ENCODE measurements at regions not wholly inside any gene's neighbourhood (a gene's known extent, or its start where the extent isn't known, plus 50 kb on each side); places are given as distances from the start of the nearest gene placed in this dataset.

DNA sequence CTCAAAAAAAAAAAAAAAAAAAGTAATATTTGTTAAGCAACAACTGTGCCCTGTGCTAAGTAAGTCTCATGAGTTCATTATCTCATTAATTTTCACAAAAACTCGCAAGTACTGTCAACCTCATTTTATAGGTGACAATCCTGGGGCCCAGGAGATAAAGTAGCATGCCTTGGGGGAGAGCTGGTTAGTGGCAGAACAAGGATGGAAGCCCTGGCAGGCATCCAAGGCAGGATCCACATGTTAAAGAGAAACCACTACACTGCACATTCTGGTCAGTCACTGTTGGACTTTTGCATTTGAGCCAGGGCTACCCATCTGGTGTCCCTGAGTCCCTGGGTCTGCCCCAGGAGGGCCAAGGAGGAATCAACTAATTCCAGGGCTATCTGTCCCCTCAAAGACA is 54.6 kb downstream of the ZFP36L2 start:
- no peak for DNase-seq (ENCODE audit: low read depth in 2 of 2)

- DNase-seq (ENCODE audit: low read depth in 2 of 2), result no peak
These were observed 55.9 kb downstream of the ZFP36L2 start for GRCh38 chr2:43170405-43171105.

GRCh38 chr2:43169987-43170386 is 56.4 kb downstream of the ZFP36L2 start:
- DNase-seq (ENCODE audit: low read depth in 2 of 2), result no peak

DNA sequence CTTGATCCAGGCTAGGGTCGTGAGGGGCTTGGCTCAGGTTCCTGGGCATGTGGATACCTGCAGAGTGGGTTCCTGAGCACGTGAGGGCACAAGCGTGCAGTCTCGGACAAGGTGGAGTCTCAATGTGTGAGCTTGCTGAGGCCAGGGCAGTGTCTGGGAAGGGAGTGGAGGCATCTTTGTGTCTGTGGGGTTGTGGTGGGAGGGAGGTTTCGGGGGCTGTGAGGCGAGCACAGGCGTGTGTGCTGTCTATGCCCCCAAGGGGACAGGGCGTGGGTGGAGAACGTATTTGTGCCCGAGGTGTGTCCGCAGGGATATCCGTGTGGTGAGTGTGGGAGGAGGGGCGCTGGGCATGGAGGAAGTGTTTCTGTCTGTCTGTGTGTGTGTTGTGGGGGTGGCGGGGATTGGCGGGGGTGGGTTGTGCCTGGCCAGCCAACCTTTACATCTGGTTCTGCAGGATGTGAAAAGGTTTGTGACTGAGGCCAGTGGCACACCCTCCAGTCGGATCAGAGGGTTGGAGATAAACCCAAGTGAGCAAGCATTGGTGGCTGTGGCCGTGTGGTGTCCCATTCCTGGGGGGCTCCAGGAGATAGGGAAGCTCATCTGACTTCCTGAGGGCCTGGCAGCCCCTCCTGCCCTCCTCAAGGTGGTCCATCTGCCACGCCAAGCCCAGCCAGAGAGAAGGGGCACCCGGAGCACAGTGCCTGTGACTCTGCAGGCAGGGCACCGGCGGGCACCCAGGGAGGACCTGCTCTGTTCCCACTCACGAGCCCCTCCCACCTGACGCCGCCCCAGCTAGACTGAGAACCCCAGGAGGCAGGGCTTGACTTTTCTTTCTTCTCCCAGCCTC is 57.1 kb downstream of the ZFP36L2 start:
- no peak for DNase-seq (ENCODE audit: low read depth in 2 of 2)

- DNase-seq (ENCODE audit: low read depth in 2 of 2), result no peak
These were observed 58.4 kb downstream of the ZFP36L2 start for GRCh38 chr2:43168016-43168369.

DNA sequence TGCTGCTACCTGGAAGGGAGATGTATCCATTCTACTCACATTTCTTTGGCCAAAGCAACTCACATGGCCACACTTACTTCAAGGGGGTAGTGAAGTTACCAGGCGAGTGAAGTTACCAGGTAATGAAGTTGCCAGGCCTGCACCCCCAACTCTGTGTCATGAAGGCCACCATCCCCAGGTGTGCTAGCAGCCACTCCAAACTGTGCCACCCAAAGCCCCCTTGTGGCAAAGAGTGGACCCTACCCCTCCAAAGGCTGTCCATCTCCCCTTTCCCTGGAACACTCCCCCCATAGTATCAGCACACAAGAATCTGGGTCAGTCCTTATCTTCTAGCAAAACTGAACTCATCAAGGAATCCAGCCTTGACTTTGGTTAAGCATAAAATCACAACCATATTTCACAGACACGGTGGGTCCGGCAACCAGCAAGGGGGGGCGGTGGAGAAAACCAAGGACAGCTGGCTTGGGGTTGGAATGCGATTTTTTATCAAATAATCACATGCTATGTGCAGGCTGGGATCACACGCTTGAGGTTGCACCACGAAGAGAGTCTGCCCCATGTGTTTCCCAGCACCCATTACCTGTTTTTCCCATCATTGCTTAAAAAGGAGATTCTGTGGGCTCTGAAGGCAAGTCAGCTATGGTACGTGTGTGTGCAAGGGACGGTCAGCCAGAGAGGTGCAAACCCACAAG is 60.9 kb downstream of the ZFP36L2 start:
- DNase-seq (ENCODE audit: low read depth in 2 of 2), result no peak

DNA sequence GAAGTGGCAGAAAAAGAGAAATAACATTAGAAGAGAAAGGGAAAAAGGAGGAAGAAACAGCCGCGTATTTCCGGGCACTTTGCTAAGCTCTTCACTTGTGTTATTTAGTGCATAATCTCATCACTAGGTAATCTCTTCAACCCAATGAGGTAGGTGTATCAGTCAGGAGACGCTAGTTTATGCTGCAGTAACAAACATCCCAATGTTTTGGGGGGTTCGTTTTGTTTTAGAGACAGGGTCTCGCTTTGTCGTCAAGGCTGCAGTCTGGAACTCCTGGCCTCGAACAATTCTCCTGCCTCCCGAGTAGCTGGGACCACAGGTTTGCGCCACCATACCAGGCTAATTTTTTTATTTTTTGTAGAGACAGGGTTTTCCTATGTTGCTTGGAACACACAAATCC is 61.7 kb downstream of the ZFP36L2 start:
- no peak for DNase-seq (ENCODE audit: low read depth in 2 of 2)

DNA sequence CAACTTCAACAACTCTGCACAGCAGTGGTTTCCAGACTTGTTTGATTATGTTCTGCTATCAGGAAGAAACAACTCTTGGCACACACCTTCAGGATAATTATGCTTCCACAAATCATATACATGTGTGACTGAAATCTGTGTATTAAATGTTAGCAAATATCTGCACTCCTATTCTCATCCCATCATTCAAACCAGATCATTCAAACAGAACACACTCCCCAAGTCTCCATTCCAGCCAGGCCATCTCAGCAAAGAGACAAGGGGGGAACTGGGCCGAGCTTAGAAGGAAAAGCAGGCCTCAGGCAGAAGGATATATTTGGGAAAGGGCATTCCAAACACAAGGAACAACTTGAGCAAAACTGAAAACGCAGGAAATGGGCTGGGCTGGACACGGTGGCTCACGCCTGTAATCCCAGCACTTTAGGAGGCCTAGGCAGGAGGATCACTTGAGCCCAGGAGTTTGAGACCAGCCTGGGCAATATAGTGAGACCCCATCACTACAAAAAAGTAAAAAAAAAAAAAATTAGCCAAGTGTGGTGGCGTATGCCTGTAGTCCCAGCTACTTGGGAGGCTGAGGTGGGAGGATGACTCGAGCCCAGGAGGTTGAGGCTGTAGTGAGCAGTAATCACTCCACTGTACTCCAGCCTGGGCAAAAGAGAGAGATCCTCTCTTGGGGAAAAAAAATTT is 62.7 kb downstream of the ZFP36L2 start:
- DNase-seq (ENCODE audit: low read depth in 2 of 2), result no peak

DNA sequence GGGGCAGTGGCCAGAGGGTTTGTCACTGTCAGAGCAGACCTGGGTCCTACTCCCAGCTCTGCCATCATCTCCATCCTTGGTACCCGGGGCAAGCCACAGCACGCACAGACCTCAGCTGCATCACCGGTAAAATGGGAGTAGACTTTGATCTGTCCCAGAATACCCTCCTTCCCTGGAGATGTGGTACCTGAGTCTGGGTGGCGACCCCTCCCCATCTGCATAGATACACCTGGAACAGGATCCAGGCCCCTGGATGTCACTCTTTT is 64.0 kb downstream of the ZFP36L2 start:
- DNase-seq (ENCODE audit: low read depth in 2 of 2), result no peak

GRCh38 chr2:43161650-43162510 is 64.5 kb downstream of the ZFP36L2 start:
- DNase-seq (ENCODE audit: low read depth in 2 of 2), result no peak

DNA sequence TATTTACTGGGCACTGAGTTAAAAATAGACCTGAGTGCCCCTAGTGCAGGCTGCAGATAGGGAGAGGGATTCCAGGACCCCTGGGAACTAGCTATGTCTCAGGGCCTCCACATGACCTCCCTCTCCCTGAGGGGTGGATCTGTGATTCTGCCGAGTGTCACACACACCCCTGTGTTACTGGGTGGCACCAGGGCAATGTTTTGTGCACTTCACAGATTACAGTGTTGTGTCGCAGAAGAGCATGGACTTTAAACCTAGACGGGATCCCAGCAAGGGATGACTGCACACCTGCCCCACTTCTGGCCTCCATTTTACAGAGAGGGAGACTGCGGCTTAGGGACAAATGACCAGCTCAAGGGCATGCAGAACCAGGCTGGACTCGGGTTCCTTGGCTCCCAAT is 65.6 kb downstream of the ZFP36L2 start:
- DNase-seq (ENCODE audit: low read depth in 2 of 2), result no peak

DNA sequence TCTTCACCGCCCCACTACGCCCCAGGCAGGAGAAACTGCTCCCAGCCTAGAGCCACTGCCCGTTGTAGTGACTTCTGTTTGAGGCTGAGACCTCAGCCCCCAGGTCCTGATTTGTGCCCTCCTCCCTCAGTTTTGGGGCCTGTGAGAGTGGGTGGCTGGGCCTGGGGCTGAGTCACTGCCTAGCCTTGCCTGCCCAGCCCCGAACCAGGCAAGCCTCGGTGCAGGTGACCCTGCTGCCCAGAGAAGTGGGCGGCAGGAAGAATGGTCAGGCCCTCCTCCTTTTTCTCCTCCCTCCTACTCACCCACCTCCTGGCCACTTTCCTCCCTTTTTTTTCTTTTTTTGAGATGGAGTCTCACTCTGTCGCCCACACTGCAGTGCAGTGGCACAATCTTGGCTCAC is 66.6 kb downstream of the ZFP36L2 start:
- no peak for DNase-seq (ENCODE audit: low read depth in 2 of 2)

DNA sequence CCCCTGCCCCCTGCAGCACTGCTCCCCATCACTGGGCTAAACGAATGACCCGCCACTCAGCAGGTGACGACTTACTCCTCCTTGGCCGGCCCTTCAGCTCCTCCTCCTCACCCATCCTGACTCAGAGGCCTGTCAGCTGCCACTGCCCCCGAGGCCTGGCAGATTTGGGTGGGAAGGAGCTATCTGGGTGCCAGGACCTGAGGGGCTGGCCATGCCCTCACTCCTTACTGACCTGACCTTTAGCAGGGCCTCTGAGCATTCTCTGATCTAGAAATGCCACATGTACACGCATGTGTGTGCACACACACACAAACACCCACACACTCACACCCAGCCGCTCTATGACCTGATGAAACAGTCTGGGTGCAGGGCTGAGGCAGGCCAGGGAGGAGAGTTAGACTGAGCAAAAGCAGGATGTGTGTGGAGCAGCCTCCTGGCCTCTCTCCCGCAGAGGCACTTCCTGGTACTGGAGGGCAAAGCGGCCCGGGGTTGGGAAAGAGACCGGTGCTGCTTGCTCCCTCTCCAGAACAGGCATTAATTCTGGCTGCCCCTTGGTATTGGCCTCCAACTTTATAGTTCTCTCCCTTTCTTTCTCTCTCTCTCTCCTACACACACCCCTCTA is 68.0 kb downstream of the ZFP36L2 start:
- no peak for DNase-seq (ENCODE audit: low read depth in 2 of 2)

DNA sequence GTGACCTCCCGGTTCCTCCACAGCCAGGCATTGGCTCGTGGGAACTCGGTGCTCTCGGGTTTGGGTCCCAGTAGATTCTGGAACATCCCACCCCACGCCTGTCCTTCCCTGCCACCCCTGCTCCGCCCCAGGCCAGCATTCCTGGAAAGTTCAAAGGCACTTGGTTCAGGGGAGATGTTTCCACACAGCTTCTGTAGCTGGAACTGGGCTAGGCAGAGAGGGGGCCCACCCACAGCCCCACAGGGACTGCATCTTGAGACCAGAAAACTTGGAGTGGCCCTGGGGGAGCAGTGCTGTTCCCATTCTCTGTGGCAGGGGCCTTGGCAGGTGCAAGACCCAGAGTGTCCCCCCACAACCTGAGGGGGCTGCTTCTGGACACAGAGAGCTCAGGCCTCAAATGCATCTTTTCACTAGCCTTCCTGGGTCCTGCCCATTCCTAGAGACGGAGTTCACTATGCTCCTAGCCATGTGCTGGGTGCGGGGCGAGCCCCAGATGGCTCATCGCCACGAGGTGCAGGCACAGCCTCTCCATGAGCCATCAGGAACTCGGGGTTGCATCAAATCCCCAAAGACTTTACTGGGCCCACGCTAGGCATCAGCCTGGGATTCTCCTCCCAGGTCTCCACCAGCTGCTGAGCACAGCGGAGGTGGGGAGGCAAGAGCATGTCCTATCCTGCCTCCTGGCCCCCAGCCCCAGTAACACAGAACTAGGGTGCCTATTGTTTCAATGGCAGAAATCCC is 68.7 kb downstream of the ZFP36L2 start:
- DNase-seq (ENCODE audit: low read depth in 2 of 2), result no peak

GRCh38 chr2:43155851-43156411 is 70.5 kb downstream of the ZFP36L2 start:
- DNase-seq (ENCODE audit: low read depth in 2 of 2), result no peak

DNA sequence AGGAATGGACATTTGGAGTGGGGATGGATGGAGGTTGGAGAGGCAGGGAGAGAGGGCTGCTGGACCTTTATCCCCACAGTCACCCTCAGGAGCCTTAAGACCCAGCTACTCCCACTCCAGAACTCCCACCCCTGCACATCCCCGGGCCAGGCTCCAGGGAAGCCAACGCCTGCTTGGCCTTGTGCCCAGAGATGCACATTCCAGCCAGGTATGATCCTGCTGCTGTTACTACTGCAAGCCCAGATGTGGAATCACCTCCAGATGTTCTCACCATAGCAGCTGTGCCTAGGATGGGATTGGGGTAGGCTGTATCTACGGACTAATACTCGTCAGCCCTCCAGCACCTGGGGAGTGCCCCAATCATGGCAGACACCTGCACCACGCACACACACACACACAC is 71.7 kb downstream of the ZFP36L2 start:
- DNase-seq (ENCODE audit: low read depth in 2 of 2), result no peak

DNA sequence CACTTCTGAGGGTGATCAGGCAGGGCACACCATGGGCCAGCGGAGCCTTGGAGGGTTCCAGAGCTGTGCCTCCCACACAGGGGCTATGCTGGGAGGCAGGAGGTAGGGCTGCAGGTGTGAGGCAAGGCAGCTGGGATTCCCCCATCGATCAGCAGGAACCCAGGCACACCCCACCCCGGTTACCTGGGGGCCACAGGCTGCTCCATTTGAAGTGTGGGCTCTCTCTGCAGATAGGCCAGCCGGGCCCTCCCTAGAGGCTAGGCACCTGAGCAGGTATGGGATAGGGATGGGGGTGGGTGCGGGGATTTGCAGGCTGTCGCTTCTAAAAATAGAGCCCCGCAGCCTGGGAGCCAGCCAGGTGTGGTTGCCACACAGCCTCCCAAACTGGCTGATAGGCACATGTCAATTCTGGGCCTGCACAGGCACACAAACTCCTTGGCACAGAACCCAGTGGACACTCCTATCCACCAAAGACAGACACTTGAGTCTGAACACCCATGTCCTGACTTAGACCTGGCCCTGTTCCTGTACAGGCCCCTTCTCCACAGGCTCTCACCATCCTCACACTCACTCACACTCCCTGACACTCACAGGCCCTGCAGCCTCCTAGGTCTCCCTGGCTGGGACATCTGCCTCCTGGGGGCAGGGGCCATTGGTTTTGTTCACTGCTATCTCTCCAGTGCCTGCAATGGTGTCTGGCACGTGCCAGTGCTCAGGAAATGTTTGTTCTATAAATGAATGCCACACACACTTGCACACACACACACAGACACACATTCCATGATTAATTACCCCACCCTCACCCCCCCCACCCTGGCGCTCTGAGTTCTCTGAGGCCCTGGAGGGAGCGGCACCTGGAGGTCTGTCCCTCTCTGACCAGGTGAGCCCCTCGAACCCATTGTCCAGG is 73.4 kb downstream of the ZFP36L2 start:
- DNase-seq (ENCODE audit: low read depth in 2 of 2), result no peak

DNA sequence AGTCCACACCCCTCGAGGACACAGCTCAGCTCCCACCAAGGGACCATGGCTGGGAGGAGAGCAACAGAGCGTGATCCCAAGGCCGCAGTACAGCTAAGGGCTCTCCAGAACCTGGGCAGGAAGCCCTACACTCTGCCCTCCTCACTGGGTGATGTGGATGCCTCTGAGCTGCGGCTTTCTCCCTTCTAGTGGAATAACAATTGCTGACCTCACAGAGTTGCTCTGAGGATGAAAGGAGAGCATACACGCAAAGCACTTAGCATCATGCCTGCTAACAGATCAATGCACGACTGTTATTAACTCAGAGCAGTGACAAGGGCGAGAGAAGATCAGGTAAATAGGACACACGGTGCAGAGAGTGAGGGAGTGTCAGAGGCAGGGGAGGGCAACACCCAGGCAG is 74.2 kb downstream of the ZFP36L2 start:
- no peak for DNase-seq (ENCODE audit: low read depth in 2 of 2)

DNA sequence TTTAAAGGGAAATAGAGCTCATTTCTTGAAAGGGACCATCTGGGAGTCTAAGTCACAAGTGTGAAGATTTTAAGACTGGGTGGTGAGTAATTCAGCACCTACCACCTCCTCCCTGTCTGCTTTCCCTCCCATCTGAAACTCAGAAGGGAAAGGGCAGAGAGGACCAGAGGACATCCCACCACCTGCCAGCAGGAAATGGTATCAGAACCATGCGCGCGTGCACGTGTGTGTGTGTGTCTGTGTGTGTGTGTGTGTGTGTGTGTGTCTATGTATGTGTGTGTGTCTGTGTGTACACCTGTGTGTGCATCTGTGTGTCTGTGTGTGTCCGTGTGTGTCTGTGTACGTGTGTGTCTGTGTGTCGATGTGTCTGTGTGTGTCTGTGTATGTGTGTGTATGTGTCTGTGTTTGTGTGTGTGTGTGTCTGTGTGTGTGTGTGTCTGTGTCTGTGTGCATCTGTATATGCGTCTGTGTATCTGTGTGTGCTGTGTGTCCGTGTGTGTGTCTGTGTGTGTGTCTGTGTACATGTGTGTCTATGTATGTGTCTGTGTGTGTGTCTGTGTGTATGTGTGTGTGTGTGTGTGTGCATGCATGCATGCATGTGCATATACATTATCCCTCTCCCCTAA is 76.8 kb downstream of the ZFP36L2 start:
- DNase-seq (ENCODE audit: low read depth in 2 of 2), result no peak

All from fibroblast of skin of left biceps (primary cell).